Adrenal gland (tissue), 9 donors: ENCODE measurements at regions not wholly inside any gene's neighbourhood (a gene's known extent, or its start where the extent isn't known, plus 50 kb on each side); places are given as distances from the start of the nearest gene placed in this dataset.
"Not testable (repeated sequence)": the region's sequence is repeated elsewhere in the genome, so short reads cannot be mapped to it uniquely, and the experiment has no call there.

ENCODE experiments used
- DNase-seq, 7 donors: peaks; one replicate each; pipeline ENCODE4 v3.0.0-alpha.2; 2019 to 2020
- H3K27ac ChIP-seq, 5 donors: fragments of 200-600 bp; sonication (generic) in 4 of 5; 1 replicate in 3 of 5; 2 replicates in 2 of 5; pipeline versions ENCODE4 v1.5.1 to v1.8.0; 2016 to 2020; ENCODE audit warnings: mild to moderate bottlenecking in 1 of 5
- H3K27me3 ChIP-seq: fragments of 200-600 bp; 2 replicates; pipeline ENCODE4 v1.8.0; 2021
- H3K36me3 ChIP-seq, 2 donors: fragments of 200-600 bp; replicated peaks in 1 of 2; 1 replicate in 1 of 2; 2 replicates in 1 of 2; pipeline versions ENCODE4 v1.5.1 to v1.8.0; 2018 to 2022
- H3K4me1 ChIP-seq, 2 donors: fragments of 200-600 bp; replicated peaks in 1 of 2; 1 replicate in 1 of 2; 2 replicates in 1 of 2; pipeline versions ENCODE4 v1.5.1 to v1.8.0; 2018 to 2021
- H3K4me3 ChIP-seq, 4 donors: fragments of 200-600 bp; sonication (generic) in 3 of 4; one replicate each; pipeline ENCODE4 v1.5.1; 2016 to 2018
- H3K9me3 ChIP-seq, 3 donors: fragments of 200-600 bp; sonication (generic) in 1 of 3; replicated peaks in 1 of 3; 1 replicate in 2 of 3; 2 replicates in 1 of 3; pipeline versions ENCODE4 v1.5.1 to v1.8.0; 2016 to 2021
- CTCF ChIP-seq, 6 experiments: fragments of 450-650 bp in 4 of 6; fragments of 200-600 bp in 2 of 6; sonication (generic) in 1 of 6; IDR thresholded peaks; 1 replicate in 5 of 6; 2 replicates in 1 of 6; pipeline versions ENCODE4 v1.5.1 to v1.8.0; 2016 to 2021; ENCODE audit warnings: antibody characterized with exemption in 6 of 6, mild to moderate bottlenecking in 2 of 6, moderate library complexity in 1 of 6
- POLR2A ChIP-seq, 2 donors: fragments of 450-650 bp; IDR thresholded peaks; one replicate each; pipeline ENCODE4 v1.6.1; 2017; ENCODE audit warnings: antibody characterized with exemption in 2 of 2, mild to moderate bottlenecking in 2 of 2, moderate library complexity in 1 of 2
- WGBS, 4 donors: extraction: QIAGEN DNeasy Blood & Tissue Kit in 2 of 4; methylation state at CpG; one replicate each; pipeline versions ENCODE4 v1.1.5 to v1.1.7; 2013 to 2017; 5-methylcytosine and 5-hydroxymethylcytosine counted together
- intact Hi-C, 2 donors: fragments of 100-400 bp; cut with DNase I; formaldehyde crosslinking; loops; one replicate each; pipeline versions ENCODE4 v1.14.1 to v1.15.0; 2022 to 2023
- donor health status: healthy with polysubstance abuse.
- donor health status: Bipolar disorder and iron deficiency.
- donor health status: DM: yes; HTN: yes; CAD: no.
- donor health status: DM: no; HTN: no; CAD: no.
- donor health status: DM: no; HTN: no; CAD: no.

DNA sequence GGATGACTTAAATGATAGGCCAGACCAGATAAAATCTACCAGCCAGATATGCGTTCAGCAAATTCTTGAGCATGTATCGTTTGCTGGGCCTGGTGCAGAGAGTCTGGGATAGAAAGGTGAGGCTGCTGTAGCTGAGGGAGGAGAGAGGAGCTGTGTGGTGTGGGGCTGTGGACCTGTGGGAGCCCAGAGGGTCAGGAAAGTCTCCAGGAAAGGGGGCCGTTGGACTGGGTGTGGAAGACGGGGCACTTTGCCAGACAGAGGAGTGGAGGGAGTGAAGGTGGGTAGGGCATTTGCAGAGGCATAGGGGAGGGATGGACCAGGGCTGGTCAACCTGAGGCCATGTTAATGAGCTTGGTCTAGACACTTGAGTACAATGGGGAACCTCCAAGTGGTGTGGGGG is 124.7 kb upstream of the UNC5B start:
- Histone ChIP-seq H3K27me3 (no peaks in the 10 kb centered on the region), H3K36me3 (no peaks in the 10 kb centered on the region), H3K4me3 (no peak overlapping the region), H3K27ac (no peak overlapping the region), H3K9me3 (no peaks in the 10 kb centered on the region), H3K4me1 (no peaks in the 10 kb centered on the region)
- intact Hi-C loops, result no loop called here
- no peak for TF ChIP-seq POLR2A (IDR thresholded peaks at IDR 0.05)
- TF ChIP-seq CTCF (IDR thresholded peaks at IDR 0.05), result no peak
- DNase-seq, result peak in 3 of 7 donors; percentile 9 to 28 (median 13)
- 77 to 82% (median 80%) methylated on average over 4 of the region's 4 CpGs for WGBS, 4 donors

DNA sequence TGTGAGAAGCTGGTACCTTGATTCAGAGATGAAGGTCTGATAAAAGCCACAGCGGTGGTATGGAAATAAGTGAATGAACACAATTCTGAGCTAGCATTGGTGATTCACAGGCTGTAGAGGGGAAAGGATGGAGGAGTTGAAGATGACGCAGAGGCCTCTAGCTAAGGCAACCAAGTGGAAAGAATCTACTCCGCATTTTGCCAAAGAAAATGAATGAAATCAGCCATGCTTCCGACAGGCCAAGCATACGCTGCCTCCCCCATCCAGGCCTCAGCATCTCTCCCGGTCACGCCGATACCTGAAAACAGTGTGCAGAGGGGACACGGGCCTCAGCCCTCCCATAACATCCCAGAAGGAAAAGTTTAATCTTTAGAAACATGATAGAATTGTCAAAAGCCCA is 124.3 kb upstream of the UNC5B start:
- intact Hi-C loops, result no loop called here
- Histone ChIP-seq H3K9me3 (no peaks in the 10 kb centered on the region), H3K27ac (no peak overlapping the region), H3K27me3 (no peaks in the 10 kb centered on the region), H3K4me1 (no peaks in the 10 kb centered on the region), H3K4me3 (no peak overlapping the region), H3K36me3 (no peaks in the 10 kb centered on the region)
- peak in 3 of 7 donors; percentile 3 to 28 (median 3) for DNase-seq
- 92 to 97% (median 96%) methylated on average over 9 of the region's 9 CpGs for WGBS, 4 donors
- TF ChIP-seq POLR2A (IDR thresholded peaks at IDR 0.05), result no peak
- TF ChIP-seq CTCF (IDR thresholded peaks at IDR 0.05), result no peak

GRCh38 chr10:71088578-71088977 is 123.8 kb upstream of the UNC5B start:
- H3K36me3 ChIP-seq, H3K4me1 ChIP-seq, H3K27ac ChIP-seq, intact Hi-C loops, H3K4me3 ChIP-seq, H3K27me3 ChIP-seq, H3K9me3 ChIP-seq: not testable (repeated sequence)
- 86 to 94% (median 90%) methylated on average over 7 of the region's 7 CpGs for WGBS, 4 donors
- peak in 3 of 7 donors; percentile 2 to 6 (median 6) for DNase-seq

GRCh38 chr10:71089162-71089561 is 123.2 kb upstream of the UNC5B start:
- H3K4me1 ChIP-seq, result no peaks in the 10 kb centered on the region
- H3K27ac ChIP-seq, result no peak overlapping the region
- TF ChIP-seq CTCF (IDR thresholded peaks at IDR 0.05), result no peak
- TF ChIP-seq POLR2A (IDR thresholded peaks at IDR 0.05), result no peak
- peak in 4 of 7 donors; percentile 1 to 11 (median 3) for DNase-seq
- H3K36me3 ChIP-seq, result no peaks in the 10 kb centered on the region
- 77 to 89% (median 81%) methylated on average over 1 of the region's 1 CpG for WGBS, 4 donors
- H3K9me3 ChIP-seq, result no peaks in the 10 kb centered on the region
- intact Hi-C loops, result no loop called here
- no peak overlapping the region for H3K4me3 ChIP-seq
- H3K27me3 ChIP-seq, result no peaks in the 10 kb centered on the region

DNA sequence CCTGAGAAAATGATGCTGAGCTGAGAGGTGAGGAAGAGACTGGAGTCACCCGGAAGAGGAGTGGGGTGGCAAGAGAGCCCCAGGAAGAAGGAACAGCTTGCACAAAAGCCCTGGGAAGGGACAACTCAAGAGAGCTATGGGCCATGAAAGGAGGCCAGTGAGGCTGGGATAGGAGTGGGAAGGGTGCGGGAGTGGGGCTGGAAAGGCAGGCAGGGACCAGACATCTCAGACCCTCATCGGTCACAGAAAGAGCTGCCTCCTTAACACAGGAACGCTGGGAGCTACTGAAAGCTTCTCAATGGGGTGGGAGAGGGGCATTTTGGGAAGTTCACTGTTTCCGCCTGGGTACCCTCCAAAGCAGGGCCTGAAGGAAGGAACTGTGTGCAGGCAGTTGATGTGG is 122.0 kb upstream of the UNC5B start:
- intact Hi-C loops, result no loop called here
- Histone ChIP-seq H3K27me3 (no peaks in the 10 kb centered on the region), H3K27ac (no peak overlapping the region), H3K36me3 (no peaks in the 10 kb centered on the region), H3K4me1 (no peaks in the 10 kb centered on the region), H3K4me3 (no peak overlapping the region), H3K9me3 (no peaks in the 10 kb centered on the region)
- DNase-seq, result peak in 4 of 7 donors; percentile 3 to 9 (median 4)
- 81 to 90% (median 85%) methylated on average over 5 of the region's 5 CpGs for WGBS, 4 donors
- no peak for TF ChIP-seq CTCF (IDR thresholded peaks at IDR 0.05)
- no peak for TF ChIP-seq POLR2A (IDR thresholded peaks at IDR 0.05)
